K562 (cell line): ENCODE measurements at regions not wholly inside any gene's neighbourhood (a gene's known extent, or its start where the extent isn't known, plus 50 kb on each side); places are given as distances from the start of the nearest gene placed in this dataset.

ENCODE experiments used
- ATAC-seq: fragments of 200-7000 bp; cut with Tn5 transposase; 3 replicates; pipeline ENCODE4 v1.9.1; 2020; ENCODE audit warnings: moderate library complexity
- BruUV-seq: library from RNA; stranded (reverse); fragments of 400-500 nt; replicated peaks from 2 replicates; lab custom pipeline; 2021; lab: Mats Ljungman, UMichigan
- CTCF ChIA-PET: fragments of 300-600 bp; formaldehyde crosslinking; extraction: SDS; loops from one replicate; lab custom pipeline; 2021; ENCODE audit warnings: low intra/inter-chr PET ratio; lab: Yijun Ruan, JAX
- POLR2A ChIA-PET: fragments of 300-600, 350-650 bp; sonication (Branson Sonifier 250); formaldehyde crosslinking; extraction: SDS; loops from one replicate; lab custom pipeline; 2021; ENCODE audit warnings: antibody characterized with exemption, inconsistent platforms; lab: Yijun Ruan, JAX
- DNase-seq, 4 experiments: peaks; one replicate each; pipeline versions ENCODE4 v3.0.0 to v3.0.0-alpha.2; 2011 to 2018; ENCODE audit warnings: low spot score in 3 of 4, mixed read lengths in 3 of 4; ENCODE audit errors: extremely low read depth in 1 of 4
- FAIRE-seq: peaks from 2 replicates; lab custom pipeline; 2011; peaks lifted over from hg19 to GRCh38; lab: Jason Lieb, UNC
- H2AFZ ChIP-seq: 2 replicates; pipeline ENCODE4 v1.6.0; 2011; ENCODE audit warnings: low read depth, low read length, control low read depth, inconsistent platforms
- H3K27ac ChIP-seq: fragments of 200-600 bp; 3 replicates; pipeline ENCODE4 v1.8.0; 2011; ENCODE audit warnings: low read depth, mild to moderate bottlenecking, control low read depth, inconsistent platforms, low read length, moderate library complexity, mixed read lengths; ENCODE audit errors: extremely low read depth
- H3K27me3 ChIP-seq, 2 experiments: fragments of 300-600 bp in 1 of 2; 2 replicates in 1 of 2; 3 replicates in 1 of 2; pipeline versions ENCODE4 v1.6.0 to v1.8.0; 2011; ENCODE audit warnings: inconsistent platforms in 2 of 2, low read length in 2 of 2, mild to moderate bottlenecking in 1 of 2, mixed read lengths in 1 of 2, moderate library complexity in 1 of 2; ENCODE audit not compliant: control insufficient read depth in 2 of 2, insufficient read depth in 2 of 2
- H3K36me3 ChIP-seq: fragments of 300-600 bp; 3 replicates; pipeline ENCODE4 v1.8.0; 2011; ENCODE audit warnings: mild to moderate bottlenecking, low read length, inconsistent platforms; ENCODE audit not compliant: control insufficient read depth, insufficient read depth
- H3K4me1 ChIP-seq, 2 experiments: fragments of 200-600 bp in 1 of 2; replicated peaks in 1 of 2; 2 replicates in 1 of 2; 3 replicates in 1 of 2; pipeline versions ENCODE4 v1.5.1 to v1.8.0; 2011; ENCODE audit warnings: inconsistent platforms in 2 of 2, low read length in 2 of 2, mild to moderate bottlenecking in 1 of 2, mixed read lengths in 1 of 2, moderate library complexity in 1 of 2; ENCODE audit not compliant: control insufficient read depth in 2 of 2, insufficient read depth in 2 of 2
- H3K4me2 ChIP-seq: 2 replicates; pipeline ENCODE4 v1.6.1; 2011; ENCODE audit warnings: low read length, control low read depth, inconsistent platforms, mixed read lengths; ENCODE audit not compliant: insufficient read depth
- H3K4me3 ChIP-seq: fragments of 200-600 bp; sonication (generic), shearing (Covaris generic); 2 replicates; pipeline ENCODE4 v1.5.1; 2016; ENCODE audit warnings: control low read depth, inconsistent platforms
- H3K79me2 ChIP-seq: fragments of 200-600 bp; 3 replicates; pipeline ENCODE4 v1.8.0; 2011; ENCODE audit warnings: low read length, inconsistent platforms; ENCODE audit not compliant: control insufficient read depth, insufficient read depth
- H3K9ac ChIP-seq, 2 experiments: 2 replicates each; pipeline versions ENCODE4 v1.6.0 to v1.6.1; 2011; ENCODE audit warnings: low read depth in 2 of 2, low read length in 2 of 2, control low read depth in 1 of 2, inconsistent platforms in 1 of 2, mild to moderate bottlenecking in 1 of 2, mixed read lengths in 1 of 2; ENCODE audit not compliant: insufficient read depth in 1 of 2
- H3K9me1 ChIP-seq: one replicate; pipeline ENCODE4 v1.6.0; 2011; ENCODE audit warnings: inconsistent platforms, mild to moderate bottlenecking, low read length, moderate library complexity; ENCODE audit not compliant: control insufficient read depth, insufficient read depth
- H3K9me3 ChIP-seq: replicated peaks from 2 replicates; pipeline ENCODE4 v1.5.1; 2011; ENCODE audit warnings: low read depth, low read length, inconsistent platforms; ENCODE audit not compliant: control insufficient read depth, insufficient read depth
- H4K20me1 ChIP-seq: replicated peaks from 2 replicates; pipeline ENCODE4 v1.6.1; 2011; ENCODE audit warnings: low read length, inconsistent platforms, mixed read lengths; ENCODE audit not compliant: control insufficient read depth, insufficient read depth
- BACH1 ChIP-seq: fragments of 200-800 bp; sonication (Bioruptor generic); IDR thresholded peaks from 2 replicates; pipeline ENCODE4 v1.6.1; 2016; ENCODE audit warnings: missing genetic modification characterization, missing compliant biosample characterization
- NFIC ChIP-seq: fragments of 450-650 bp; IDR thresholded peaks from 2 replicates; pipeline ENCODE4 v1.6.1; 2017; ENCODE audit warnings: mild to moderate bottlenecking, inconsistent platforms
- RNF2 ChIP-seq: sonication (generic); IDR thresholded peaks from 2 replicates; pipeline ENCODE4 v1.6.1; 2016
- ZNF184 ChIP-seq: sonication (generic); formaldehyde crosslinking; IDR thresholded peaks from 2 replicates; pipeline ENCODE4 v1.5.0; 2020; ENCODE audit warnings: missing genetic modification reagents
- WGBS: fragments of 100-300 bp; shearing (Covaris generic); methylation state at CpG from one replicate; pipeline ENCODE4 v1.1.6; 2016; ENCODE audit warnings: low coverage, mixed read lengths; ENCODE audit not compliant: insufficient coverage; ENCODE audit errors: missing lambda C conversion rate; 5-methylcytosine and 5-hydroxymethylcytosine counted together
- in situ Hi-C: fragments of 300-500 bp; cut with MboI; formaldehyde crosslinking; loops from 4 replicates; pipeline ENCODE4 v1.15.0; 2018; ENCODE audit warnings: inconsistent platforms, mixed read lengths
- intact Hi-C: fragments of 100-400 bp; cut with micrococcal nuclease; formaldehyde crosslinking; loops from 2 replicates; pipeline ENCODE4 v1.14.2; 2022
- TF ChIP-seq, protein P1 (sequence below): sonication (generic); formaldehyde crosslinking; IDR thresholded peaks from 2 replicates; pipeline ENCODE4 v1.8.1; 2023; ENCODE audit warnings: mild to moderate bottlenecking, missing genetic modification reagents, moderate library complexity
- TF ChIP-seq, protein P2 (sequence below): fragments of 450-650 bp; formaldehyde crosslinking; conservative IDR thresholded peaks from 2 replicates; pipeline ENCODE4 v1.4.0; 2022; ENCODE audit warnings: mild to moderate bottlenecking, missing genetic modification characterization

DNA sequence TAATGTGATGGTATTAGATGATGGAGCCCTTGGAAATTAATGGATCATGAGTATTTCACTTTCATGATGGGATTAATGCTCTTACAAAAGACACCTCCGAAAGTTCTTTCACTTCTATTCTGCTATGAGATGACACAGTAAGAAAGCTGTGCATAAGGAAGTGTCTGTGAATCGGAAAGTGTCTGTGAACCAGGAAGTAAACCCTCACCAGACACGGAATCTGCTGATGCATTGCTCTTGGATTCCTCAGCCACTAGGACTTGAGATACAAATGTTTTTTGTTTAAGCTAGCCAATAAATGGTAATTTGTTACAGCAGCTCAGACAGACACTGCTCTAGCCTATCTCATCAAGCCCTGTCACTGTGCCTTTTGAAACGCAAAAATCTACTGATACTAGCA, 440.4 kb upstream of the PRR20A start (continued):
- TF ChIP-seq, protein P1, sequence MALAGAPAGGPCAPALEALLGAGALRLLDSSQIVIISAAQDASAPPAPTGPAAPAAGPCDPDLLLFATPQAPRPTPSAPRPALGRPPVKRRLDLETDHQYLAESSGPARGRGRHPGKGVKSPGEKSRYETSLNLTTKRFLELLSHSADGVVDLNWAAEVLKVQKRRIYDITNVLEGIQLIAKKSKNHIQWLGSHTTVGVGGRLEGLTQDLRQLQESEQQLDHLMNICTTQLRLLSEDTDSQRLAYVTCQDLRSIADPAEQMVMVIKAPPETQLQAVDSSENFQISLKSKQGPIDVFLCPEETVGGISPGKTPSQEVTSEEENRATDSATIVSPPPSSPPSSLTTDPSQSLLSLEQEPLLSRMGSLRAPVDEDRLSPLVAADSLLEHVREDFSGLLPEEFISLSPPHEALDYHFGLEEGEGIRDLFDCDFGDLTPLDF (CRISPR knock-in tag): no peak
- TF ChIP-seq, all 486 proteins: peak for 0

DNA sequence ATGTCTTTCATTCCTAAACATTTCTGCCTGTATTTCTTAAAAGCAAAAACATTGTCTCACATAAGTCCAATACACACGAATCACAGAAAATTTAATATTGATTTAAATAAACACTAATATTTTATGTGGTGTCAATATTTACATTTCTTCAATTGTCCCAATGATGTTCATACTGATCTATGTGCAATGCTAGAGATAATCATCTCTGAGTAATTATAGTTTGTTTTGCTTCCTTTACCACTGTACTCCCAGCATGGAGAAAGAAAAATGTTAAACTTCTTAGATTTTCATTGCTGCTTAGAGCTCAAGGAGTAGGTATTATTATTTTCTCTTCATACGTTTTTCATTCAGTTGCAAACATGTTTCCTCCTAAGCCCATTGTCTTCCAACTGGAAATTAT, 434.2 kb upstream of the PRR20A start:
- CTCF ChIA-PET: no interaction called here
- no peak overlapping the region for H3K27ac ChIP-seq
- H3K9me3 ChIP-seq: no peaks in the 10 kb centered on the region
- no peak overlapping the region for H2AFZ ChIP-seq
- H3K9me1 ChIP-seq: no peaks in the 10 kb centered on the region
- H3K4me1 ChIP-seq: no peaks in the 10 kb centered on the region
- no peak overlapping the region for H3K4me3 ChIP-seq
- H3K27me3 ChIP-seq: no peaks in the 10 kb centered on the region
- DNase-seq: no peak
- in situ Hi-C loops: no loop called here
- H3K9ac ChIP-seq: no peak overlapping the region
- H3K4me2 ChIP-seq: no peak overlapping the region
- ATAC-seq: no peak
- WGBS: 0% methylated on average over 2 of the region's 2 CpGs
- POLR2A ChIA-PET: no interaction called here
- H3K36me3 ChIP-seq: no peaks in the 10 kb centered on the region
- no TSS peak for BruUV-seq
- TF ChIP-seq, protein P2, sequence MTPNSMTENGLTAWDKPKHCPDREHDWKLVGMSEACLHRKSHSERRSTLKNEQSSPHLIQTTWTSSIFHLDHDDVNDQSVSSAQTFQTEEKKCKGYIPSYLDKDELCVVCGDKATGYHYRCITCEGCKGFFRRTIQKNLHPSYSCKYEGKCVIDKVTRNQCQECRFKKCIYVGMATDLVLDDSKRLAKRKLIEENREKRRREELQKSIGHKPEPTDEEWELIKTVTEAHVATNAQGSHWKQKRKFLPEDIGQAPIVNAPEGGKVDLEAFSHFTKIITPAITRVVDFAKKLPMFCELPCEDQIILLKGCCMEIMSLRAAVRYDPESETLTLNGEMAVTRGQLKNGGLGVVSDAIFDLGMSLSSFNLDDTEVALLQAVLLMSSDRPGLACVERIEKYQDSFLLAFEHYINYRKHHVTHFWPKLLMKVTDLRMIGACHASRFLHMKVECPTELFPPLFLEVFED: no peak
- TF ChIP-seq NFIC (no peak), BACH1 (tag) (no peak), ZNF184 (CRISPR knock-in tag) (no peak), RNF2 (no peak)
- no peaks in the 10 kb centered on the region for H3K79me2 ChIP-seq
- no peaks in the 10 kb centered on the region for H4K20me1 ChIP-seq
- FAIRE-seq: no peak
- intact Hi-C loops: no loop called here
